ENCODE measurements at regions not wholly inside any gene's neighbourhood (a gene's known extent, or its start where the extent isn't known, plus 50 kb on each side); places are given as distances from the start of the nearest gene placed in this dataset.
"Not testable (repeated sequence)": the region's sequence is repeated elsewhere in the genome, so short reads cannot be mapped to it uniquely, and the experiment has no call there.

GRCh38 chr20:57990396-57990987 lies 238.0 kb downstream of the ANKRD60 start:
- no peak overlapping the region for H3K27ac Mint-ChIP-seq
- H3K4me1 Mint-ChIP-seq: no peaks in the 10 kb centered on the region
- ChIA-PET CTCF (interaction anchor here (1.2 kb wide), 1 partner anchor 22 kb away, joined by 3 read pairs; no protein-coding TSS in a partner anchor), POLR2A (no interaction called here)
- H3K9me3 Mint-ChIP-seq: no peaks in the 10 kb centered on the region
- no peak overlapping the region for H3K4me3 Mint-ChIP-seq
- no peaks in the 10 kb centered on the region for H3K27me3 Mint-ChIP-seq
- DNase-seq: no peak
- H3K36me3 Mint-ChIP-seq (ENCODE audit: low read depth): no peaks in the 10 kb centered on the region

- DNase-seq: no peak
- no peaks in the 10 kb centered on the region for H3K27me3 Mint-ChIP-seq
- POLR2A ChIA-PET: no interaction called here
- H3K9me3 Mint-ChIP-seq: no peaks in the 10 kb centered on the region
- CTCF ChIA-PET: interaction anchor here (0.5 kb wide), 1 partner anchor 218 kb away, joined by 3 read pairs; no protein-coding TSS in a partner anchor
- no peaks in the 10 kb centered on the region for H3K36me3 Mint-ChIP-seq (ENCODE audit: low read depth)
- H3K27ac Mint-ChIP-seq: no peak overlapping the region
- H3K4me3 Mint-ChIP-seq: no peak overlapping the region
- no peaks in the 10 kb centered on the region for H3K4me1 Mint-ChIP-seq
Measured at GRCh38 chr20:57988828-57989227, 239.6 kb downstream of the ANKRD60 start.

GRCh38 chr20:57988422-57988821 lies 240.0 kb downstream of the ANKRD60 start:
- Mint-ChIP-seq H3K36me3 (ENCODE audit: low read depth) (no peaks in the 10 kb centered on the region), H3K9me3 (no peaks in the 10 kb centered on the region), H3K27me3 (no peaks in the 10 kb centered on the region), H3K4me1 (no peaks in the 10 kb centered on the region), H3K27ac (no peak overlapping the region), H3K4me3 (no peak overlapping the region)
- POLR2A ChIA-PET: no interaction called here
- CTCF ChIA-PET: interaction anchor here (1.0 kb wide), 1 partner anchor 334 kb away, joined by 3 read pairs; no protein-coding TSS in a partner anchor
- DNase-seq: no peak

- H3K9me3 Mint-ChIP-seq: no peaks in the 10 kb centered on the region
- POLR2A ChIA-PET: no interaction called here
- H3K27me3 Mint-ChIP-seq: no peaks in the 10 kb centered on the region
- H3K4me1 Mint-ChIP-seq: no peaks in the 10 kb centered on the region
- H3K36me3 Mint-ChIP-seq (ENCODE audit: low read depth): no peaks in the 10 kb centered on the region
- H3K27ac Mint-ChIP-seq: no peak overlapping the region
- no peak for DNase-seq
- H3K4me3 Mint-ChIP-seq: no peak overlapping the region
- CTCF ChIA-PET: interaction anchor here (1.0 kb wide), 1 partner anchor 333 kb away, joined by 3 read pairs; no protein-coding TSS in a partner anchor
Measured at GRCh38 chr20:57987659-57988058, 240.8 kb downstream of the ANKRD60 start.

GRCh38 chr20:57986666-57987065 lies 241.8 kb downstream of the ANKRD60 start:
- H3K4me3 Mint-ChIP-seq: no peak overlapping the region
- POLR2A ChIA-PET: no interaction called here
- CTCF ChIA-PET: no interaction called here

GRCh38 chr20:57985278-57985677 lies 243.2 kb downstream of the ANKRD60 start:
- no peaks in the 10 kb centered on the region for H3K4me1 Mint-ChIP-seq
- ChIA-PET POLR2A (no interaction called here), CTCF (no interaction called here)
- no peaks in the 10 kb centered on the region for H3K9me3 Mint-ChIP-seq
- H3K27me3 Mint-ChIP-seq: peaks cover under 1% of the 10 kb centered on the region
- no peak for DNase-seq
- H3K4me3 Mint-ChIP-seq: no peak overlapping the region
- H3K27ac Mint-ChIP-seq: no peak overlapping the region
- H3K36me3 Mint-ChIP-seq (ENCODE audit: low read depth): no peaks in the 10 kb centered on the region

More at GRCh38 chr20:57986666-57987065, 241.8 kb downstream of the ANKRD60 start:
- no peaks in the 10 kb centered on the region for H3K4me1 Mint-ChIP-seq
- H3K27ac Mint-ChIP-seq: no peak overlapping the region
- H3K9me3 Mint-ChIP-seq: no peaks in the 10 kb centered on the region
- no peak for DNase-seq
- H3K36me3 Mint-ChIP-seq (ENCODE audit: low read depth): no peaks in the 10 kb centered on the region
- no peaks in the 10 kb centered on the region for H3K27me3 Mint-ChIP-seq

GRCh38 chr20:57983082-57983481 lies 245.4 kb downstream of the ANKRD60 start:
- no peak for DNase-seq
- Mint-ChIP-seq H3K4me3 (no peak overlapping the region), H3K27me3 (peaks cover 1% of the 10 kb centered on the region), H3K4me1 (no peaks in the 10 kb centered on the region), H3K36me3 (ENCODE audit: low read depth) (no peaks in the 10 kb centered on the region), H3K27ac (no peak overlapping the region), H3K9me3 (no peaks in the 10 kb centered on the region)
- CTCF ChIA-PET: no interaction called here
- POLR2A ChIA-PET: no interaction called here

GRCh38 chr20:57980506-57980905 lies 247.9 kb downstream of the ANKRD60 start:
- no peak overlapping the region for H3K4me3 Mint-ChIP-seq
- no peaks in the 10 kb centered on the region for H3K36me3 Mint-ChIP-seq (ENCODE audit: low read depth)
- H3K9me3 Mint-ChIP-seq: no peaks in the 10 kb centered on the region
- ChIA-PET POLR2A (no interaction called here), CTCF (no interaction called here)
- DNase-seq: no peak
- H3K27ac Mint-ChIP-seq: no peak overlapping the region
- no peaks in the 10 kb centered on the region for H3K4me1 Mint-ChIP-seq
- peaks cover 1% of the 10 kb centered on the region for H3K27me3 Mint-ChIP-seq

GRCh38 chr20:57977569-57977968 lies 250.9 kb downstream of the ANKRD60 start:
- Mint-ChIP-seq H3K27me3 (peaks cover 1% of the 10 kb centered on the region), H3K4me1 (no peaks in the 10 kb centered on the region), H3K4me3 (no peak overlapping the region), H3K27ac (no peak overlapping the region), H3K36me3 (ENCODE audit: low read depth) (no peaks in the 10 kb centered on the region), H3K9me3 (peaks cover 6% of the 10 kb centered on the region)
- no peak for DNase-seq
- CTCF ChIA-PET: no interaction called here
- POLR2A ChIA-PET: no interaction called here

- peaks cover 1% of the 10 kb centered on the region for H3K27me3 Mint-ChIP-seq
- no peaks in the 10 kb centered on the region for H3K4me1 Mint-ChIP-seq
- no peak overlapping the region for H3K4me3 Mint-ChIP-seq
- ChIA-PET CTCF (no interaction called here), POLR2A (no interaction called here)
- H3K9me3 Mint-ChIP-seq: peaks cover 6% of the 10 kb centered on the region
- DNase-seq: no peak
- H3K27ac Mint-ChIP-seq: no peak overlapping the region
- H3K36me3 Mint-ChIP-seq (ENCODE audit: low read depth): no peaks in the 10 kb centered on the region
Measured at GRCh38 chr20:57977141-57977540, 251.3 kb downstream of the ANKRD60 start.

GRCh38 chr20:57974863-57975262 lies 253.6 kb downstream of the ANKRD60 start:
- DNase-seq: no peak
- Mint-ChIP-seq H3K27me3 (no peaks in the 10 kb centered on the region), H3K27ac (no peak overlapping the region), H3K36me3 (ENCODE audit: low read depth) (no peaks in the 10 kb centered on the region), H3K4me1 (no peaks in the 10 kb centered on the region), H3K9me3 (peaks cover 6% of the 10 kb centered on the region), H3K4me3 (no peak overlapping the region)
- CTCF ChIA-PET: no interaction called here
- POLR2A ChIA-PET: no interaction called here

GRCh38 chr20:57973886-57974285 lies 254.6 kb downstream of the ANKRD60 start:
- CTCF ChIA-PET: no interaction called here
- Mint-ChIP-seq H3K27me3 (no peaks in the 10 kb centered on the region), H3K4me1 (no peaks in the 10 kb centered on the region), H3K36me3 (ENCODE audit: low read depth) (no peaks in the 10 kb centered on the region), H3K9me3 (peaks cover 6% of the 10 kb centered on the region), H3K4me3 (no peak overlapping the region), H3K27ac (no peak overlapping the region)
- no peak for DNase-seq
- POLR2A ChIA-PET: no interaction called here

GRCh38 chr20:57971583-57971982 lies 256.9 kb downstream of the ANKRD60 start:
- DNase-seq; H3K4me3 Mint-ChIP-seq; H3K4me1 Mint-ChIP-seq; H3K9me3 Mint-ChIP-seq; H3K27ac Mint-ChIP-seq; H3K36me3 Mint-ChIP-seq (ENCODE audit: low read depth); CTCF ChIA-PET; H3K27me3 Mint-ChIP-seq; POLR2A ChIA-PET: not testable (repeated sequence)

- Mint-ChIP-seq H3K4me1 (no peaks in the 10 kb centered on the region), H3K27ac (no peak overlapping the region), H3K27me3 (no peaks in the 10 kb centered on the region), H3K4me3 (no peak overlapping the region), H3K36me3 (ENCODE audit: low read depth) (no peaks in the 10 kb centered on the region), H3K9me3 (peaks cover 6% of the 10 kb centered on the region)
- ChIA-PET CTCF (no interaction called here), POLR2A (no interaction called here)
- no peak for DNase-seq
Measured at GRCh38 chr20:57970856-57971255, 257.6 kb downstream of the ANKRD60 start.

Data from activated CD4-positive, alpha-beta T cell treated with anti-CD3 and anti-CD28 coated beads, Interleukin-2, amount 10 ng/mL, durations not matched to agents 7 days and 5 days (primary cell).